Neural progenitor cell (in vitro differentiated cells): ENCODE measurements at regions not wholly inside any gene's neighbourhood (a gene's known extent, or its start where the extent isn't known, plus 50 kb on each side); places are given as distances from the start of the nearest gene placed in this dataset.

Experiments used
- DNase-seq: peaks from one replicate; pipeline ENCODE4 v3.0.0-alpha.2; 2016; ENCODE audit warnings: low spot score
- H2AFZ ChIP-seq: fragments of 200-600 bp; sonication (generic); replicated peaks from 2 replicates; pipeline ENCODE4 v1.6.1; 2016; ENCODE audit warnings: antibody characterized with exemption
- H3F3A ChIP-seq: fragments of 200-600 bp; sonication (generic); 2 replicates; pipeline ENCODE4 v1.6.1; 2016; ENCODE audit warnings: antibody characterized with exemption, low read depth
- H3K27ac ChIP-seq: fragments of 200-600 bp; sonication (generic); 2 replicates; pipeline ENCODE4 v1.5.1; 2016; ENCODE audit warnings: mild to moderate bottlenecking
- H3K27me3 ChIP-seq: fragments of 200-600 bp; sonication (generic); 2 replicates; pipeline ENCODE4 v1.6.1; 2016; ENCODE audit warnings: mild to moderate bottlenecking, moderate library complexity
- H3K36me3 ChIP-seq: fragments of 200-600 bp; sonication (generic); 2 replicates; pipeline ENCODE4 v1.5.1; 2016
- H3K4me1 ChIP-seq: fragments of 200-600 bp; sonication (generic); 2 replicates; pipeline ENCODE4 v1.6.1; 2016; ENCODE audit warnings: mixed run types
- H3K4me2 ChIP-seq: fragments of 200-600 bp; sonication (generic); 2 replicates; pipeline ENCODE4 v1.6.1; 2016
- H3K4me3 ChIP-seq: fragments of 200-600 bp; sonication (generic); 2 replicates; pipeline ENCODE4 v1.5.1; 2016
- H3K79me2 ChIP-seq: fragments of 200-600 bp; sonication (generic); 2 replicates; pipeline ENCODE4 v1.6.1; 2016; ENCODE audit warnings: low read depth
- H3K9ac ChIP-seq: fragments of 200-600 bp; sonication (generic); 2 replicates; pipeline ENCODE4 v1.6.1; 2016
- H3K9me3 ChIP-seq: fragments of 200-600 bp; sonication (generic); 2 replicates; pipeline ENCODE4 v1.5.1; 2016; ENCODE audit warnings: low read depth
- H4K20me1 ChIP-seq: fragments of 200-600 bp; sonication (generic); 2 replicates; pipeline ENCODE4 v1.6.1; 2016; ENCODE audit warnings: low read depth
- H3K27ac Mint-ChIP-seq: 3 replicates; pipeline ENCODE4 v1.8.0; 2021; ENCODE audit warnings: mixed read lengths
- H3K27me3 Mint-ChIP-seq: 2 replicates; pipeline ENCODE4 v1.8.0; 2022; ENCODE audit warnings: low read depth, mild to moderate bottlenecking, inconsistent platforms, moderate library complexity, mixed read lengths; ENCODE audit not compliant: insufficient read depth
- H3K36me3 Mint-ChIP-seq: 3 replicates; pipeline ENCODE4 v1.8.0; 2021; ENCODE audit warnings: mixed read lengths
- H3K4me1 Mint-ChIP-seq: 3 replicates; pipeline ENCODE4 v1.8.0; 2021; ENCODE audit warnings: mixed read lengths
- H3K4me3 Mint-ChIP-seq: 3 replicates; pipeline ENCODE4 v1.8.0; 2021; ENCODE audit warnings: mild to moderate bottlenecking, moderate library complexity, mixed read lengths
- H3K9me3 Mint-ChIP-seq: 3 replicates; pipeline ENCODE4 v1.8.0; 2020; ENCODE audit warnings: mixed read lengths
- EZH2 ChIP-seq: fragments of 200-600 bp; sonication (generic); IDR thresholded peaks from 2 replicates; pipeline ENCODE4 v1.6.1; 2017; ENCODE audit warnings: antibody characterized with exemption, mild to moderate bottlenecking, moderate library complexity
- EZH2phosphoT487 ChIP-seq: fragments of 200-600 bp; sonication (generic); IDR thresholded peaks from 2 replicates; pipeline ENCODE4 v1.6.1; 2017; ENCODE audit warnings: antibody characterized with exemption
- TF ChIP-seq, protein P1 (sequence below): fragments of 200-600 bp; sonication (generic); IDR thresholded peaks from 2 replicates; pipeline ENCODE4 v1.5.1; 2017; ENCODE audit warnings: antibody characterized with exemption, mild to moderate bottlenecking

DNA sequence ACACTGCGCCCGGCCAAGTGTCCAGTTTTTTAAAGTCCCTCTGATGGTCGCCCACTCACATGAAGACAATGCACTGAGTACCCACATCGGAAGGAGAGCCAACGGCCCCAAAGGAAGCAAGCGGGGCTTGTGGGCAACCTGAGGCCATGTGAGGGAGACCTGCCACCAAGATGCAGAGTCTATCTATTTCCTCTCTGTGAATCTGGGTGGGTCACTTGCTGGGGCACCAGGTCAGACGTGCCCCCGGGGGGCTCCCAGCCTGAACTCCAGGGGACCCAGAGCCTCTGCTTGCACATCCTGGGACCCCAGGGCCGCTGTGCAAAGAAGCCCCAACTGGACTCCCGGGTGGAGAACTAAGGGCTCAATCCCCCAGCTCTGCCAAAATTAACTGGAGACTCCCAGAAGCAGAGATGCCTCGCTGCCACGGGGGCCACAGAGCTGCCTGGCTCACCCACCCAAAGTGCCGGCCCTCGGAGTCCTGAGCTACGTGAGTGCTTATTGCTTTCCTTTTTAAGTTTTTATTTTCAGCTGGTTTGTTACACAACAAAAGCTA lies 106.4 kb downstream of the BRD1 start:
- H3K9ac ChIP-seq: no peak overlapping the region
- Mint-ChIP-seq H3K9me3 (no peaks in the 10 kb centered on the region), H3K4me1 (peaks cover 2% of the 10 kb centered on the region), H3K27me3 (peaks cover 40% of the 10 kb centered on the region), H3K27ac (no peak overlapping the region), H3K36me3 (no peaks in the 10 kb centered on the region), H3K4me3 (no peak overlapping the region)
- no peak for DNase-seq
- no peak overlapping the region for H3K4me3 ChIP-seq
- TF ChIP-seq, protein P1, sequence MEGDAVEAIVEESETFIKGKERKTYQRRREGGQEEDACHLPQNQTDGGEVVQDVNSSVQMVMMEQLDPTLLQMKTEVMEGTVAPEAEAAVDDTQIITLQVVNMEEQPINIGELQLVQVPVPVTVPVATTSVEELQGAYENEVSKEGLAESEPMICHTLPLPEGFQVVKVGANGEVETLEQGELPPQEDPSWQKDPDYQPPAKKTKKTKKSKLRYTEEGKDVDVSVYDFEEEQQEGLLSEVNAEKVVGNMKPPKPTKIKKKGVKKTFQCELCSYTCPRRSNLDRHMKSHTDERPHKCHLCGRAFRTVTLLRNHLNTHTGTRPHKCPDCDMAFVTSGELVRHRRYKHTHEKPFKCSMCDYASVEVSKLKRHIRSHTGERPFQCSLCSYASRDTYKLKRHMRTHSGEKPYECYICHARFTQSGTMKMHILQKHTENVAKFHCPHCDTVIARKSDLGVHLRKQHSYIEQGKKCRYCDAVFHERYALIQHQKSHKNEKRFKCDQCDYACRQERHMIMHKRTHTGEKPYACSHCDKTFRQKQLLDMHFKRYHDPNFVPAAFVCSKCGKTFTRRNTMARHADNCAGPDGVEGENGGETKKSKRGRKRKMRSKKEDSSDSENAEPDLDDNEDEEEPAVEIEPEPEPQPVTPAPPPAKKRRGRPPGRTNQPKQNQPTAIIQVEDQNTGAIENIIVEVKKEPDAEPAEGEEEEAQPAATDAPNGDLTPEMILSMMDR: no peak
- TF ChIP-seq EZH2: no peak
- TF ChIP-seq EZH2phosphoT487: no peak
- no peaks in the 10 kb centered on the region for H3K36me3 ChIP-seq
- no peak overlapping the region for H2AFZ ChIP-seq
- H3K4me1 ChIP-seq: no peaks in the 10 kb centered on the region
- no peaks in the 10 kb centered on the region for H3F3A ChIP-seq
- peaks cover 67% of the 10 kb centered on the region for H3K27me3 ChIP-seq
- H3K27ac ChIP-seq: no peak overlapping the region
- no peak overlapping the region for H3K4me2 ChIP-seq
- H3K9me3 ChIP-seq: no peaks in the 10 kb centered on the region
- no peaks in the 10 kb centered on the region for H3K79me2 ChIP-seq
- H4K20me1 ChIP-seq: peaks cover 5% of the 10 kb centered on the region

DNA sequence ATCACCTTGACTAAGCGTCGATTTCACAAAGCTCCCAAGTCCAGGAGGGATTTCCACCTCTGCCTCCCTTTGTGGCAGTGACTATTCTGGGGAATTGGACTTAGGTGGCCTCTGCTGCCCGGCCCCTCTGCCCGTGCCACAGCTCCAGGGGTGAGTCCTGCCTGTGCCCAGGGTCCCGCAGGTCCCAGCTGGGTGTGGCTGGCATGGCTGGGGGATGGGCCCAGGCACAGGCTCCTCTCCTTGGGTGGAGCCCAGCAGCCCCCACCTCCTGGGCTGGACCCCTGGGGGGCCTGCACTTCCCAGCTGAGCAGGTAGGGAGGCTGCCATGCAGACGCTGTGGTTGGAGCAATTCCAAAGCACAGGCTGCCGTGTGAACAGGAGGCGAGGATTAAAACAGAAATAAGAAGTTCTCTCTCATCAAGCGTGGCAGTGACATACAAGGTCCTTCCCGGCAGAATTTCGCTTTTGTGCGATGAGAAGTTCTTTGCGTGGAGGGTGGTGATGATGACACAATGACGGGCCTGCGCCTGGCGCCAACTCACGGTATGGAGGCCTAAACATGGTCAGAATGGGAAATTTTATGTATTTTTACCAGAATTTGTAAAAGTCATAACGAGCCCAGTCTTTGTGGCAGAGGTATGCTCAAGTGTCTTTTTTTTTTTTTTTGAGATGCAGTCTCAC lies 107.3 kb downstream of the BRD1 start:
- Histone ChIP-seq H3K36me3 (no peaks in the 10 kb centered on the region), H4K20me1 (peaks cover 5% of the 10 kb centered on the region), H3K79me2 (no peaks in the 10 kb centered on the region), H3K4me1 (no peaks in the 10 kb centered on the region), H3K27ac (no peak overlapping the region), H3K4me3 (no peak overlapping the region), H3K27me3 (peaks cover 67% of the 10 kb centered on the region), H3F3A (no peaks in the 10 kb centered on the region), H3K9me3 (no peaks in the 10 kb centered on the region), H3K4me2 (no peak overlapping the region), H3K9ac (no peak overlapping the region), H2AFZ (no peak overlapping the region)
- DNase-seq: no peak
- Mint-ChIP-seq H3K27me3 (peaks cover 33% of the 10 kb centered on the region), H3K9me3 (no peaks in the 10 kb centered on the region), H3K36me3 (no peaks in the 10 kb centered on the region), H3K27ac (no peak overlapping the region), H3K4me1 (peaks cover 2% of the 10 kb centered on the region), H3K4me3 (no peak overlapping the region)
- TF ChIP-seq EZH2phosphoT487 (no peak), EZH2 (no peak)
- TF ChIP-seq, protein P1: no peak

DNA sequence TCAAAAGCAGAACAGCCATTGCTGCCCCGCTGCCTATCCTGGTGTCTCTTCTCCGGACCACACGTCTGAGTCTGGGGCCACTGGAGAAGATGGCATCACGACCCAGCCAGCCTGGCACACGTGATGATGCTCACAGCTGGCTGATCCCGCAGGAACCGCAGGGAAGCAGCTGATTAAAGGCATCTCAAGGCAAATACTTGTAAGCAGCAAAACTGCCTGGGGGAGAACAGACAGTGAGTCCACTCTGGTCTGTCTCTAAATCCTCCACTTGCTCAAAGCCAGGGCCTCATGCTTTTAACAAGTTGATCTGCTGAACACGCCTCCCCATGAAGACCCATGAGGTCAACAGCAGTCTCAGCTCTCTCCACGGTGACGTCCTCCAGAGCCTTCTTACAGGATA lies 108.6 kb downstream of the BRD1 start:
- Mint-ChIP-seq H3K9me3 (no peaks in the 10 kb centered on the region), H3K27me3 (peaks cover 35% of the 10 kb centered on the region), H3K27ac (no peak overlapping the region), H3K4me3 (no peak overlapping the region), H3K36me3 (no peaks in the 10 kb centered on the region), H3K4me1 (peaks cover 2% of the 10 kb centered on the region)
- Histone ChIP-seq H3K4me1 (no peaks in the 10 kb centered on the region), H3F3A (no peaks in the 10 kb centered on the region), H3K27me3 (peaks cover 65% of the 10 kb centered on the region), H3K27ac (no peak overlapping the region), H4K20me1 (no peaks in the 10 kb centered on the region), H3K36me3 (no peaks in the 10 kb centered on the region), H3K4me2 (no peak overlapping the region), H3K9me3 (no peaks in the 10 kb centered on the region), H3K9ac (no peak overlapping the region), H3K79me2 (no peaks in the 10 kb centered on the region), H2AFZ (no peak overlapping the region), H3K4me3 (no peak overlapping the region)
- DNase-seq: no peak
- TF ChIP-seq, protein P1: no peak
- TF ChIP-seq EZH2phosphoT487 (no peak), EZH2 (no peak)
